ENCODE measurements at regions not wholly inside any gene's neighbourhood (a gene's known extent, or its start where the extent isn't known, plus 50 kb on each side); places are given as distances from the start of the nearest gene placed in this dataset.

DNA sequence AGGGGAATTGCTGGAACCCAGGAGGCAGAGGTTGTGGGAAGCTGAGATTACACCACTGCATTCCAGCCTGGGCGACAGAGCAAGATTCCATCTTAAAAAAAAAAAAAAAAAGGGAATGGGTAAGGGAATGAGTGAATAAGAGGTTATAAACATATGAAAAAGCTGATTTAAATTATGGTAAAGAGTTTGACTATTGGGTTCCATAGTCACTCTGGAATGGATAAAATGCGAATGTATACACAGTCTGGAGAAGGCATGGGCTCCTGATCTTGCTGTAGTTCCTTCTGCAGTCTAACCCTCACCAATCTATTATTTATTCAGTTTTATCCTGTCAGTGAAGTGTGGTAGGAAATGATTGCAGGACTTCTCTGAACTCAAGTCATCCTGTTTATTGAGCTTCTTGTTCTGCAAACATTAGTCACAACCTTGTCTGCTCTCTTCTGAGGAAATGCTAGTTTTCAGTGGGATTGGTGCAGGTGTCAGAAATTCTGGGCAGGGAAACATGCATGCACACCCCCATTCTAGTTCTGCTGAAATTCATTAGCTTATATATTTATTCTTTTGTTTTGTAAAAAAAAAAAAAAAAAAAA, 190.9 kb upstream of the CFAP20DC start:
- TF ChIP-seq, protein P1, sequence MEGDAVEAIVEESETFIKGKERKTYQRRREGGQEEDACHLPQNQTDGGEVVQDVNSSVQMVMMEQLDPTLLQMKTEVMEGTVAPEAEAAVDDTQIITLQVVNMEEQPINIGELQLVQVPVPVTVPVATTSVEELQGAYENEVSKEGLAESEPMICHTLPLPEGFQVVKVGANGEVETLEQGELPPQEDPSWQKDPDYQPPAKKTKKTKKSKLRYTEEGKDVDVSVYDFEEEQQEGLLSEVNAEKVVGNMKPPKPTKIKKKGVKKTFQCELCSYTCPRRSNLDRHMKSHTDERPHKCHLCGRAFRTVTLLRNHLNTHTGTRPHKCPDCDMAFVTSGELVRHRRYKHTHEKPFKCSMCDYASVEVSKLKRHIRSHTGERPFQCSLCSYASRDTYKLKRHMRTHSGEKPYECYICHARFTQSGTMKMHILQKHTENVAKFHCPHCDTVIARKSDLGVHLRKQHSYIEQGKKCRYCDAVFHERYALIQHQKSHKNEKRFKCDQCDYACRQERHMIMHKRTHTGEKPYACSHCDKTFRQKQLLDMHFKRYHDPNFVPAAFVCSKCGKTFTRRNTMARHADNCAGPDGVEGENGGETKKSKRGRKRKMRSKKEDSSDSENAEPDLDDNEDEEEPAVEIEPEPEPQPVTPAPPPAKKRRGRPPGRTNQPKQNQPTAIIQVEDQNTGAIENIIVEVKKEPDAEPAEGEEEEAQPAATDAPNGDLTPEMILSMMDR (IDR thresholded peaks at IDR 0.05; ENCODE audit: insufficient read depth, low read depth, low read length): no peak
- no peak for TF ChIP-seq EZH2 (IDR thresholded peaks at IDR 0.05; ENCODE audit: insufficient read depth, low read length)
